ENCODE measurements at regions not wholly inside any gene's neighbourhood (a gene's known extent, or its start where the extent isn't known, plus 50 kb on each side); places are given as distances from the start of the nearest gene placed in this dataset.

- H3K4me1 Mint-ChIP-seq, result no peaks in the 10 kb centered on the region
- no peak overlapping the region for H3K4me3 Mint-ChIP-seq
- no peaks in the 10 kb centered on the region for H3K9me3 Mint-ChIP-seq
- H3K36me3 Mint-ChIP-seq (ENCODE audit: low read depth), result no peaks in the 10 kb centered on the region
- H3K27me3 Mint-ChIP-seq, result no peaks in the 10 kb centered on the region
- H3K27ac Mint-ChIP-seq, result no peak overlapping the region
- intact Hi-C loops (cut with micrococcal nuclease), result no loop called here
- DNase-seq, result no peak
Observed at GRCh38 chr4:164396439-164396838, 357.5 kb upstream of the SMIM31 start.

- H3K27ac Mint-ChIP-seq, result no peak overlapping the region
- intact Hi-C loops (cut with micrococcal nuclease), result no loop called here
- no peaks in the 10 kb centered on the region for H3K27me3 Mint-ChIP-seq
- no peaks in the 10 kb centered on the region for H3K9me3 Mint-ChIP-seq
- no peak overlapping the region for H3K4me3 Mint-ChIP-seq
- no peaks in the 10 kb centered on the region for H3K4me1 Mint-ChIP-seq
- DNase-seq, result no peak
- no peaks in the 10 kb centered on the region for H3K36me3 Mint-ChIP-seq (ENCODE audit: low read depth)
Observed at GRCh38 chr4:164402554-164402953, 351.4 kb upstream of the SMIM31 start.

- H3K4me3 Mint-ChIP-seq, result no peak overlapping the region
Observed at GRCh38 chr4:164405774-164406173, 348.2 kb upstream of the SMIM31 start.

GRCh38 chr4:164408831-164409230 is 345.1 kb upstream of the SMIM31 start:
- no peak for DNase-seq
- Mint-ChIP-seq H3K27me3 (no peaks in the 10 kb centered on the region), H3K9me3 (no peaks in the 10 kb centered on the region), H3K4me1 (no peaks in the 10 kb centered on the region), H3K36me3 (ENCODE audit: low read depth) (no peaks in the 10 kb centered on the region), H3K4me3 (no peak overlapping the region), H3K27ac (no peak overlapping the region)
- intact Hi-C loops (cut with micrococcal nuclease), result no loop called here

More at GRCh38 chr4:164405774-164406173, 348.2 kb upstream of the SMIM31 start:
- Mint-ChIP-seq H3K27ac (no peak overlapping the region), H3K36me3 (ENCODE audit: low read depth) (no peaks in the 10 kb centered on the region), H3K27me3 (no peaks in the 10 kb centered on the region), H3K9me3 (no peaks in the 10 kb centered on the region), H3K4me1 (no peaks in the 10 kb centered on the region)
- DNase-seq, result no peak
- intact Hi-C loops (cut with micrococcal nuclease), result no loop called here

GRCh38 chr4:164410401-164410800 is 343.5 kb upstream of the SMIM31 start:
- Mint-ChIP-seq H3K9me3 (no peaks in the 10 kb centered on the region), H3K36me3 (ENCODE audit: low read depth) (no peaks in the 10 kb centered on the region), H3K27ac (no peak overlapping the region), H3K27me3 (no peaks in the 10 kb centered on the region), H3K4me3 (no peak overlapping the region), H3K4me1 (no peaks in the 10 kb centered on the region)
- DNase-seq, result no peak
- intact Hi-C loops (cut with micrococcal nuclease), result no loop called here

GRCh38 chr4:164412246-164412645 is 341.7 kb upstream of the SMIM31 start:
- Mint-ChIP-seq H3K27ac (no peak overlapping the region), H3K27me3 (no peaks in the 10 kb centered on the region), H3K36me3 (ENCODE audit: low read depth) (no peaks in the 10 kb centered on the region), H3K9me3 (no peaks in the 10 kb centered on the region), H3K4me3 (no peak overlapping the region), H3K4me1 (no peaks in the 10 kb centered on the region)
- no peak for DNase-seq
- intact Hi-C loops (cut with micrococcal nuclease), result no loop called here

GRCh38 chr4:164413743-164414142 is 340.2 kb upstream of the SMIM31 start:
- Mint-ChIP-seq H3K4me3 (no peak overlapping the region), H3K4me1 (no peaks in the 10 kb centered on the region), H3K27me3 (no peaks in the 10 kb centered on the region), H3K27ac (no peak overlapping the region), H3K9me3 (no peaks in the 10 kb centered on the region), H3K36me3 (ENCODE audit: low read depth) (no peaks in the 10 kb centered on the region)
- intact Hi-C loops (cut with micrococcal nuclease), result no loop called here
- DNase-seq, result no peak

- Mint-ChIP-seq H3K4me3 (no peak overlapping the region), H3K27me3 (no peaks in the 10 kb centered on the region), H3K36me3 (ENCODE audit: low read depth) (no peaks in the 10 kb centered on the region), H3K4me1 (no peaks in the 10 kb centered on the region), H3K9me3 (no peaks in the 10 kb centered on the region), H3K27ac (no peak overlapping the region)
- DNase-seq, result no peak
- intact Hi-C loops (cut with micrococcal nuclease), result no loop called here
Observed at GRCh38 chr4:164423819-164424218, 330.1 kb upstream of the SMIM31 start.

- Mint-ChIP-seq H3K27me3 (no peaks in the 10 kb centered on the region), H3K27ac (no peak overlapping the region), H3K4me3 (no peak overlapping the region), H3K36me3 (ENCODE audit: low read depth) (no peaks in the 10 kb centered on the region), H3K4me1 (no peaks in the 10 kb centered on the region), H3K9me3 (no peaks in the 10 kb centered on the region)
- intact Hi-C loops (cut with micrococcal nuclease), result no loop called here
- no peak for DNase-seq
Observed at GRCh38 chr4:164424846-164425245, 329.1 kb upstream of the SMIM31 start.

- Mint-ChIP-seq H3K36me3 (ENCODE audit: low read depth) (no peaks in the 10 kb centered on the region), H3K4me1 (no peaks in the 10 kb centered on the region), H3K9me3 (no peaks in the 10 kb centered on the region), H3K27ac (no peak overlapping the region), H3K27me3 (no peaks in the 10 kb centered on the region), H3K4me3 (no peak overlapping the region)
- DNase-seq, result no peak
- intact Hi-C loops (cut with micrococcal nuclease), result no loop called here
Observed at GRCh38 chr4:164428561-164428960, 325.4 kb upstream of the SMIM31 start.

- H3K27ac Mint-ChIP-seq, result no peak overlapping the region
Observed at GRCh38 chr4:164438321-164438720, 315.6 kb upstream of the SMIM31 start.

GRCh38 chr4:164439037-164439436 is 314.9 kb upstream of the SMIM31 start:
- Mint-ChIP-seq H3K27me3 (no peaks in the 10 kb centered on the region), H3K4me3 (no peak overlapping the region), H3K27ac (no peak overlapping the region), H3K36me3 (ENCODE audit: low read depth) (no peaks in the 10 kb centered on the region), H3K4me1 (no peaks in the 10 kb centered on the region), H3K9me3 (no peaks in the 10 kb centered on the region)
- no peak for DNase-seq
- intact Hi-C loops (cut with micrococcal nuclease), result no loop called here

More at GRCh38 chr4:164438321-164438720, 315.6 kb upstream of the SMIM31 start:
- no peaks in the 10 kb centered on the region for H3K9me3 Mint-ChIP-seq
- intact Hi-C loops (cut with micrococcal nuclease), result no loop called here
- no peaks in the 10 kb centered on the region for H3K4me1 Mint-ChIP-seq
- DNase-seq, result no peak
- no peak overlapping the region for H3K4me3 Mint-ChIP-seq
- H3K36me3 Mint-ChIP-seq (ENCODE audit: low read depth), result no peaks in the 10 kb centered on the region
- no peaks in the 10 kb centered on the region for H3K27me3 Mint-ChIP-seq

- Mint-ChIP-seq H3K36me3 (ENCODE audit: low read depth) (no peaks in the 10 kb centered on the region), H3K9me3 (no peaks in the 10 kb centered on the region), H3K27ac (no peak overlapping the region), H3K4me1 (no peaks in the 10 kb centered on the region), H3K4me3 (no peak overlapping the region), H3K27me3 (no peaks in the 10 kb centered on the region)
- intact Hi-C loops (cut with micrococcal nuclease), result no loop called here
- no peak for DNase-seq
Observed at GRCh38 chr4:164440199-164440598, 313.7 kb upstream of the SMIM31 start.

GRCh38 chr4:164441109-164441508 is 312.8 kb upstream of the SMIM31 start:
- Mint-ChIP-seq H3K9me3 (no peaks in the 10 kb centered on the region), H3K4me3 (no peak overlapping the region), H3K36me3 (ENCODE audit: low read depth) (no peaks in the 10 kb centered on the region), H3K27ac (no peak overlapping the region), H3K27me3 (no peaks in the 10 kb centered on the region), H3K4me1 (no peaks in the 10 kb centered on the region)
- intact Hi-C loops (cut with micrococcal nuclease), result no loop called here
- no peak for DNase-seq

- Mint-ChIP-seq H3K27ac (no peak overlapping the region), H3K9me3 (no peaks in the 10 kb centered on the region), H3K4me1 (no peaks in the 10 kb centered on the region), H3K4me3 (no peak overlapping the region), H3K27me3 (no peaks in the 10 kb centered on the region), H3K36me3 (ENCODE audit: low read depth) (no peaks in the 10 kb centered on the region)
- no peak for DNase-seq
- intact Hi-C loops (cut with micrococcal nuclease), result no loop called here
Observed at GRCh38 chr4:164442180-164442579, 311.8 kb upstream of the SMIM31 start.

Measured in activated CD4-positive, alpha-beta T cell treated with anti-CD3 and anti-CD28 coated beads, Interleukin-2, amount 10 ng/mL, durations not matched to agents 24 days and 14 days (primary cell).